ENCODE measurements at regions not wholly inside any gene's neighbourhood (a gene's known extent, or its start where the extent isn't known, plus 50 kb on each side); places are given as distances from the start of the nearest gene placed in this dataset.
"Not testable (repeated sequence)": the region's sequence is repeated elsewhere in the genome, so short reads cannot be mapped to it uniquely, and the experiment has no call there.

DNA sequence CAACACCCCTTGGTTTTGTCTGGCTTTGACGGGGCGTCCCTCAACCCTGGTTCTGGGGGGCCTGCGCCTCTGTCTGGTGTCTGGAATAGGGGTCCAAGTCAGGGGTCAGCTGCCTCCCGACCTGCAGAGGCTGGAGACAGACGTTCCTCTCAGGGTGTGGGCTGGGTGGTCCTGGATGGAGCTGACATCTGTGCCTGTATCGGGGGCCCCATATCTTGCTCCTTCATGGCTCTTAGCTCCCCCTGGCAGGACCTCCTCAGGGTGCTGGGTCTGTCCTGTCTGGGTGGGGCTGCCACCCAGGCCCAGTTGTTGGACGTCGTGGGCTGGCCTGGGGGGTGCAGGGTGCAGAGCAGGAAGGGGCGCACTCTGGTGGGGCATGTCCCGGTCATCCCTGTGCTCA, 374.8 kb downstream of the TMEM121 start:
- Histone ChIP-seq H3K36me3 (ENCODE audit: insufficient read depth, low read length) (no peaks in the 10 kb centered on the region), H3K4me1 (ENCODE audit: insufficient read depth, low read length) (no peaks in the 10 kb centered on the region), H3K27me3 (ENCODE audit: insufficient read depth, low read length) (no peaks in the 10 kb centered on the region), H3K9ac (ENCODE audit: low read depth, low read length) (no peak overlapping the region), H3K9me3 (ENCODE audit: insufficient read depth, low read depth, low read length) (peaks cover 83% of the 10 kb centered on the region), H3K4me3 (ENCODE audit: low read length) (no peak overlapping the region), H3K27ac (ENCODE audit: low read depth, low read length) (no peak overlapping the region)
- WGBS: 89% methylated on average over 10 of the region's 10 CpGs

DNA sequence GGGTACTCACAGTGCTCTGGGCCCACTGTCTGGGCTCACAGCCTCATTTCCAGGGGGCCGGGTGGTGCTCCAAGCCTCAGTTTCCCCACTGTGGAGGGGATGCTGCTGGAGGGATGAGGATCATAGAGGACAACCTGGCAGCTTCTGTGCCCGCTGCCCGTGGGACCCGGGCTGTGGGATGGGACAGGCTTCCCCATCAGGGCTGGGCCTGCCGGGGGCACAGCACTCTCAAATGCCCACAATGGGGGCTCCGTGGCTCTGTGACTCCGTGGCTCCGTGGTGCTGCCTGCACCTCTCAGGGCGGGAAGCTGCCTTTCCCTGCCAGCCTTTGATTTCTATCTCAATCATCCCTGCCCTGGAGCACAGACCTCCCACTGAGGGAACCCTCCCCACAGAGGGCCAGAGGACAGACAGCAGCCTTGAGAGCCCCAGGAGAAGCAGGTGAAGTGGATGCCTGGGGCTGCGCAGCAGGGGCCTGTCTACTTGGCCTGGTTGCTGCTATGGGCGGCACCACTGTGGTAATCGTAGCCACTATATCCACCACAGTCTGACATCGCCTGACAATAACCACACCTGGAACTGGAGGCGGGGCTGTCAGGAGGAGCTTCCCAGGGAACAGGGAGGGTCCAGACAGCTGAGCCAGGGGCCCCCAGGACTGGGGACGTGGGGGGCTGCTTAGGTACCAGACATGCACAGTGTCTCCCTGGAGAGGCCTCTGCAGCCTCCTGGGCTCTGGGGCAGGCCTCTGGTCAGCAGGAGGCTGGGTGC, 375.9 kb downstream of the TMEM121 start:
- whole genome bisulfite sequencing: 88% methylated on average over 15 of the region's 15 CpGs
- no peaks in the 10 kb centered on the region for H3K27me3 ChIP-seq (ENCODE audit: insufficient read depth, low read length)
- no peaks in the 10 kb centered on the region for H3K4me1 ChIP-seq (ENCODE audit: insufficient read depth, low read length)
- H3K4me3 ChIP-seq (ENCODE audit: low read length): no peak overlapping the region
- no peak overlapping the region for H3K9ac ChIP-seq (ENCODE audit: low read depth, low read length)
- peaks cover 79% of the 10 kb centered on the region for H3K9me3 ChIP-seq (ENCODE audit: insufficient read depth, low read depth, low read length)
- H3K36me3 ChIP-seq (ENCODE audit: insufficient read depth, low read length): no peaks in the 10 kb centered on the region
- no peak overlapping the region for H3K27ac ChIP-seq (ENCODE audit: low read depth, low read length)

DNA sequence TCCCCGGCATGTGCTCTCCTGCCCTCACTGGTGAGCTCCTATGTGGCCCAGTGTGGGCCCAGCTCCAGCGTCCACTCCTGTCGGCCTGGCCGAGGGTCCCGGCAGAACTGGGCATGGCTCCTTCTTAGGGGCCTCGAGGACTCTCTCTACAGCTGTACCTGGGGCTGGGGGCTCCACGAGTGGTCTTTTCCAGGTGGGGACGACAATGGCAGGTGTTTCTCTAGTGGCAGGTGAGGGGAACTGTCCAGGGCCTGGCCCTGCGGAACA, 376.4 kb downstream of the TMEM121 start:
- H3K9ac ChIP-seq (ENCODE audit: low read depth, low read length); H3K4me3 ChIP-seq (ENCODE audit: low read length); H3K27ac ChIP-seq (ENCODE audit: low read depth, low read length); H3K27me3 ChIP-seq (ENCODE audit: insufficient read depth, low read length); H3K36me3 ChIP-seq (ENCODE audit: insufficient read depth, low read length); H3K4me1 ChIP-seq (ENCODE audit: insufficient read depth, low read length): not testable (repeated sequence)
- peaks cover 76% of the 10 kb centered on the region for H3K9me3 ChIP-seq (ENCODE audit: insufficient read depth, low read depth, low read length)
- WGBS: 85% methylated on average over 5 of the region's 9 CpGs

DNA sequence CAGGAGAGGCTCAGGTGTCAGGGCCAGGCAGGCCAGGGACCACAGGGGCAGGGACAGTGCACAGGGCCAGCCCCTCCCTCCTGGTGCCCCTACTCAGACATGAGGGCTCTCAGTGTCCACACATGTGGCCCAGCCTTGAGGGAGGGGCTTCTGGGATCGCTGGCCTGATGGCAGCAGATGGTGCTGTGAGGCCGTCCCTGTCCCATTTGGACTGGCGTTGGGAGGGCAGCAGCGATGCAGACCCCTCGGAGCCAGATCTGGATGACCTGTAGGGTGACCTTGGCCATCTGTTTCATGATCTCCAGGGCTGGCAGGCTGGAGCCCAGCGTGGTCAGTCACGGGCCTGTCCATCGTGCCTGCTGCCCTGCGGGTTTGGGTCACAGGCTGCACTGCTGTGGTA, 377.6 kb downstream of the TMEM121 start:
- WGBS: 79% methylated on average over 9 of the region's 9 CpGs
- Histone ChIP-seq H3K9ac (ENCODE audit: low read depth, low read length) (no peak overlapping the region), H3K27ac (ENCODE audit: low read depth, low read length) (no peak overlapping the region)

DNA sequence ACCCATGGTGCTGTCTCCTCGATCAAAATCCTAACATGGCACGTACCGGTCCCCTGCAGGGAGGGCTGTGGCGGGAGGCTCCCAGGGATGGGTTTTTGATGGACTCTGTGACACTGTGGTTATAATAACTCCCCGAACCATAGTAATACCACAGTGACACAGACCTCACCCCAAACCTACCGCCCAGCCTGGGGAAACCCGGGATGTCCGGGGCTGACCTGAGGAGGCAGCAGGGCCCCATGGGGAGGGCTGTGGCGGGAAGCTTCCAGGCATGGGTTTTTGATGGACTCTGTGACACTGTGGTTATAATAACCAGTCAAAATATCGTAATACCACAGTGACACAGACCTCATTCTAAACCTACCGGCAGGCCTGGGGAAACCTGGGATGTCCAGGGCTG, 378.0 kb downstream of the TMEM121 start:
- Histone ChIP-seq H3K27me3 (ENCODE audit: insufficient read depth, low read length) (no peaks in the 10 kb centered on the region), H3K4me3 (ENCODE audit: low read length) (no peak overlapping the region), H3K27ac (ENCODE audit: low read depth, low read length) (no peak overlapping the region), H3K9me3 (ENCODE audit: insufficient read depth, low read depth, low read length) (peaks cover 65% of the 10 kb centered on the region), H3K4me1 (ENCODE audit: insufficient read depth, low read length) (no peaks in the 10 kb centered on the region), H3K9ac (ENCODE audit: low read depth, low read length) (no peak overlapping the region), H3K36me3 (ENCODE audit: insufficient read depth, low read length) (no peaks in the 10 kb centered on the region)
- 83% methylated on average over 11 of the region's 11 CpGs for WGBS

More for the DNA sequence above, 377.6 kb downstream of the TMEM121 start:
- Histone ChIP-seq H3K9me3 (ENCODE audit: insufficient read depth, low read depth, low read length) (peaks cover 69% of the 10 kb centered on the region), H3K4me3 (ENCODE audit: low read length) (no peak overlapping the region), H3K36me3 (ENCODE audit: insufficient read depth, low read length) (no peaks in the 10 kb centered on the region), H3K4me1 (ENCODE audit: insufficient read depth, low read length) (no peaks in the 10 kb centered on the region), H3K27me3 (ENCODE audit: insufficient read depth, low read length) (no peaks in the 10 kb centered on the region)

DNA sequence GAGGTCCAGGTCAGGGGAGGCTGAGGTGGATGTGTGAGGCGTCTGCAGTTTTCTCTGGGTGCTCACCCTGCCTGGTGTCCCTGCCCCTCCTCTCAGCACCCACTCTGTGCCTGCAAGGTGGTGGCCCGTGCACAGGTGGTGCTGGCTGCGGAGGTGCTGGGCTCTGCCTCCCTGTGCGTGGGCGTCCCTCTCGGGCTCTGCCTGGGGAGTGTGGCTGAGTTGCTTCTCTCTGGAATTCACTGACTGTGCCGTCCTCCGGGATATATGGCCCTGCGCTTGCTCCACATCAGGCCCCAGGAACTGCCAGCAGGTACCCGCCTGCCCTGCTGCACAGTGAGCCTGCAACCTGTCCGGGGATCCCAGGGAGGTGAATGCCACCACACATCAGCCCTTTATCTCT, 379.1 kb downstream of the TMEM121 start:
- 90% methylated on average over 11 of the region's 11 CpGs for WGBS
- no peak overlapping the region for H3K4me3 ChIP-seq (ENCODE audit: low read length)
- no peak overlapping the region for H3K9ac ChIP-seq (ENCODE audit: low read depth, low read length)
- H3K27ac ChIP-seq (ENCODE audit: low read depth, low read length): no peak overlapping the region
- H3K9me3 ChIP-seq (ENCODE audit: insufficient read depth, low read depth, low read length): peaks cover 60% of the 10 kb centered on the region
- H3K36me3 ChIP-seq (ENCODE audit: insufficient read depth, low read length): no peaks in the 10 kb centered on the region
- H3K4me1 ChIP-seq (ENCODE audit: insufficient read depth, low read length): no peaks in the 10 kb centered on the region
- no peaks in the 10 kb centered on the region for H3K27me3 ChIP-seq (ENCODE audit: insufficient read depth, low read length)

DNA sequence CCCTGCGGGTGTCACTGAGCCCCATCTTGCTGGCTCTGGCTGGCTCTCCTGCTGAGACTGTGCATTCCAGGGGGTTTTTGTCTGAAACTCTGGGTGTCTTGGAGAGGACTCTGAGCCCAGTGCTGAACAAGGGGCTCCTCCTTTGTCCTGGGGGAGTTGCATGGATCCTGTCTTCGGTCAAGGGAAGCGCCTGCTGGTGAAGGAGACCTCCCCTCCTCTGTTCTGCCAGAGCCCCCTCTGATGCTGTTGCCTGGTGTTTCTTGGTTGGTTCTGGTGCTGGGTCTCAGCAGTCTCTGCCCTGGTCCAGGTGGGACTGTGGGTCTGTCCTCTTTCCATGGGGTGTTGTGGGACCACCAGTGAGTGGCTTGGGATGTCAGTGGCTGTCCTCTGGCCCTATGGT, 380.9 kb downstream of the TMEM121 start:
- Histone ChIP-seq H3K27me3 (ENCODE audit: insufficient read depth, low read length) (no peaks in the 10 kb centered on the region), H3K4me1 (ENCODE audit: insufficient read depth, low read length) (no peaks in the 10 kb centered on the region), H3K9ac (ENCODE audit: low read depth, low read length) (no peak overlapping the region), H3K4me3 (ENCODE audit: low read length) (no peak overlapping the region), H3K27ac (ENCODE audit: low read depth, low read length) (no peak overlapping the region), H3K9me3 (ENCODE audit: insufficient read depth, low read depth, low read length) (peaks cover 43% of the 10 kb centered on the region), H3K36me3 (ENCODE audit: insufficient read depth, low read length) (no peaks in the 10 kb centered on the region)
- WGBS: 89% methylated on average over 3 of the region's 3 CpGs

DNA sequence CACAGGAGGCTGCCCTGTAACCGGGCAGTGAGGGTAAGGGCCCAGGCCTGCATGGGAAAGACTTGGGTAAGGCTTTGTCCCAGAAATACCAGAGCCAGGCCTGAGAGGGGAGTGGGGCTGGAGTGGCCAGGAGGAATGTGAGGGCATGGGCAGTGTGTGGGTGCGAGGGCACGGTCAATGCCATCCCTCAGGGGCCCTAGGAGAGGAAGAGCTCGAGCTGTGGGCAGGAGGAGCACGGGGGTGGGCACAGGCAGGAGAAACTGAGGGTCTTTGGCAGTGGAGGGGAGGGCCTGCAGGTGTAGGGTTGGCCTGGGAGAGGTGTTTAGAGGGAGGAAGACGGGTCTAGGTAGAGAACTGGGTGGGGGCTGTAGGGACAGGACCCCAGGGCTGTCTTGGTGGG, 381.6 kb downstream of the TMEM121 start:
- no peaks in the 10 kb centered on the region for H3K36me3 ChIP-seq (ENCODE audit: insufficient read depth, low read length)
- peaks cover 40% of the 10 kb centered on the region for H3K9me3 ChIP-seq (ENCODE audit: insufficient read depth, low read depth, low read length)
- no peak overlapping the region for H3K27ac ChIP-seq (ENCODE audit: low read depth, low read length)
- H3K4me1 ChIP-seq (ENCODE audit: insufficient read depth, low read length): no peaks in the 10 kb centered on the region
- H3K9ac ChIP-seq (ENCODE audit: low read depth, low read length): no peak overlapping the region
- WGBS: 63% methylated on average over 6 of the region's 6 CpGs
- no peaks in the 10 kb centered on the region for H3K27me3 ChIP-seq (ENCODE audit: insufficient read depth, low read length)
- no peak overlapping the region for H3K4me3 ChIP-seq (ENCODE audit: low read length)

DNA sequence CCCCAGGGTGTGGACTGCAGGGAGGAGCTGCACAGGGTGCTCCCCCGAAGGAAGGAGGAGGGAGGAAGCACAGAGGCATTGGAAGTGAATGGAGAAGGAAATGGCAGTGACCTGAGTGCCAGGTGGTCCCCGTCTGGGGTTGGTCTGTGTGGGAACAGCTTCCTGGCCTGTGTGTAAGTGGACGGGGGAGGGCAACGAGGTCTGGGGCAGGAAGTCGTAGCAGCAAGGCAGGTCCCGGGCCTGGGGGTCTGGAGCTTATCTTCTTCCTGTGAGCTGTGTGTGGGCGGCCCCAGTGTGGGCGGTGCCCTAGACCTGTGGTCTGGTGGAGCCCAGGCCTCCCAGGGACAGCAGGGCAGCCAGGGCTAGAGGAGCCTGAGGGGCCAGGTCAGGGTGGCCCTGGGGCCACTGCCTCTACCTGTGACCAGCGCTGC, 382.1 kb downstream of the TMEM121 start:
- H3K27me3 ChIP-seq (ENCODE audit: insufficient read depth, low read length): no peaks in the 10 kb centered on the region
- no peak overlapping the region for H3K9ac ChIP-seq (ENCODE audit: low read depth, low read length)
- no peaks in the 10 kb centered on the region for H3K4me1 ChIP-seq (ENCODE audit: insufficient read depth, low read length)

DNA sequence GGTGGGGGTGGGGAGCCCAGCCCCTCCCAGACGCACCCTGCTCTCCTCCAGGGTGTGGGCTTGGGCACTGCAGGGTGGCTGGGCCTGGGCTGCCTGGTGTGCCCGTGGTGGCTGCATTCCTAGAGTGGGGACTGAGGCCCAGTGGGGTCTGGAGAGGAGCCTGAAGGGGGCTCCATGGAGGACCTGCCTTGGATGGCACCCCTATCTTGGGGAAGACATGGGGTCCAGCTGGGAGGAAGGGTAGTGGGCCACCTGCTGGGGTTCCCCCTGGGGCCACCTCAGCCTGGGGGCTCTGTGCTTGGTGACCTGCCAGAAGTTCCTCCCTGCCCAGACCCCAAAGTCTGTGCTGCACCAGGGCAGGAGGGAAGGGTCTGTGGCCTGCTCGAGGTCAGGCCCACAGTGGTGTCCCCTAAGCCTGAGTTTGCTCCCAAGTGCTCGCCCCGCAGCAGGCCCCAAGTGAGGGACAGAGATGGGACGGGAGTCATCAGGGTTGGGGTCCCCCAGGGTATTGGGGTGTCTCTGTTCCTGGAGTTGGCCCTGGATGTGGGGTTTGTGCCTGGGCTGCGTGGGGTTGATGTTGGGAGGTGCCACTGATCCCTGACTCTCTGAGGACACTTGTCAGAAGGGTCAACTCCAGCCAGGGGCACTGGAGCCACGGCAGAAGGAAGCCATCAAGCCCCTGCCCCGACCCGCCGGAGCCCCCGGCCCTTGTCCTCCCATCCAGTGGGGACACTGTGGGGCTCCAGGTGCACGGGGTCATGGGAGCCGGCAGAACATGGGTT, 382.9 kb downstream of the TMEM121 start:
- 82% methylated on average over 14 of the region's 14 CpGs for WGBS
- Histone ChIP-seq H3K27ac (ENCODE audit: low read depth, low read length) (no peak overlapping the region), H3K4me1 (ENCODE audit: insufficient read depth, low read length) (no peaks in the 10 kb centered on the region), H3K4me3 (ENCODE audit: low read length) (no peak overlapping the region), H3K9ac (ENCODE audit: low read depth, low read length) (no peak overlapping the region), H3K9me3 (ENCODE audit: insufficient read depth, low read depth, low read length) (peaks cover 32% of the 10 kb centered on the region), H3K27me3 (ENCODE audit: insufficient read depth, low read length) (no peaks in the 10 kb centered on the region), H3K36me3 (ENCODE audit: insufficient read depth, low read length) (no peaks in the 10 kb centered on the region)

More for the DNA sequence above, 382.1 kb downstream of the TMEM121 start:
- 79% methylated on average over 9 of the region's 9 CpGs for WGBS
- H3K36me3 ChIP-seq (ENCODE audit: insufficient read depth, low read length): no peaks in the 10 kb centered on the region
- H3K27ac ChIP-seq (ENCODE audit: low read depth, low read length): no peak overlapping the region
- no peak overlapping the region for H3K4me3 ChIP-seq (ENCODE audit: low read length)
- H3K9me3 ChIP-seq (ENCODE audit: insufficient read depth, low read depth, low read length): peaks cover 35% of the 10 kb centered on the region

DNA sequence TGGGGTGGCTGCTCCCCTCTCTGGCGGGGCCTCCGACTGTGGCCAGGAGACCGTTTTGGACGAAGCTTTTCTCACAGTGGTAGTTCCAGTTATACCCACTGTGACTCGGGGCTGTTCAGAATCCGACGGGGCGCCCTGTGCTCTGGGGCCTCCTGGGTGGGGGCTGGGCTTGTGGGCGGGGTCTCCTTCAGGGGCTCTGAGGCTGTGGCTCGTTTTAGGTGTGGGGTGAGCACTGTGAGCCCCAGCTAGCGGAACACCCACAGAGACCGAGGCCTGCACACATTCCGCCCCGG, 383.4 kb downstream of the TMEM121 start:
- not testable (repeated sequence) for H3K36me3 ChIP-seq (ENCODE audit: insufficient read depth, low read length); H3K27ac ChIP-seq (ENCODE audit: low read depth, low read length); H3K9ac ChIP-seq (ENCODE audit: low read depth, low read length); H3K4me1 ChIP-seq (ENCODE audit: insufficient read depth, low read length); H3K27me3 ChIP-seq (ENCODE audit: insufficient read depth, low read length); H3K4me3 ChIP-seq (ENCODE audit: low read length)
- H3K9me3 ChIP-seq (ENCODE audit: insufficient read depth, low read depth, low read length): peaks cover 29% of the 10 kb centered on the region
- WGBS: 89% methylated on average over 11 of the region's 14 CpGs

Measured in HUES64 (cell line).